ENCODE measurements at regions not wholly inside any gene's neighbourhood (a gene's known extent, or its start where the extent isn't known, plus 50 kb on each side); places are given as distances from the start of the nearest gene placed in this dataset.

DNA sequence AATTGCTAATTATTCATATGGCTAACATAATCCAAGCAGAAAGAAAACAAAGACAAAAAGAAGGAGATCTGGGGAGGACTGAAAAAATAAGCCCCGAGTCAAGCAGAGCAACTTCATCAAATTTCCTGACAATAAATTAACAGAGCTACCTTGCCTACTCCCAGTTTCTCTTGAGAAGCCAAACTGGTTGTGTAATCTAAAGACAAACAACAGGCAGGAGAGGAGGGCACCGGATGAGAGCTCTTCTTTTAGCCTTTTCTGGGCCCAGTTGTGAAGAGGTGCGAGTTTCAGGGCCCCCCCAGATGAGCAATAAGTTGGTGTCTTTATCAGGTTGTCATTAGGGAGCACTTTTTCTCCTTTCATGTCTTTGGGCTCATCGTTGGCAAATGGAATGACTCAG is 197.1 kb upstream of the PCSK2 start:
- H3K27me3 ChIP-seq (ENCODE audit: insufficient read depth, low read length) = no peaks in the 10 kb centered on the region
- H3K4me1 Mint-ChIP-seq (ENCODE audit: low read depth, unreplicated experiment) = peaks cover 19% of the 10 kb centered on the region
- H3K4me1 ChIP-seq (ENCODE audit: insufficient read depth, low read length) = peaks cover 8% of the 10 kb centered on the region
- DNase-seq (ENCODE audit: low read depth) (peak; percentile 11), FAIRE-seq (no peak)
- H4K20me1 ChIP-seq (ENCODE audit: insufficient read depth, low read length) = no peaks in the 10 kb centered on the region
- H3K9ac ChIP-seq (ENCODE audit: low read length) = no peak overlapping the region
- H3K27ac Mint-ChIP-seq (ENCODE audit: unreplicated experiment) = no peak overlapping the region
- no peak overlapping the region for H3K27ac ChIP-seq (ENCODE audit: low read depth, low read length)
- H3K4me3 ChIP-seq (ENCODE audit: insufficient read depth, low read depth, low read length) = no peak overlapping the region
- no peak overlapping the region for H3K4me2 ChIP-seq (ENCODE audit: low read length)
- no peak overlapping the region for H3K4me3 Mint-ChIP-seq (ENCODE audit: unreplicated experiment)
- no peaks in the 10 kb centered on the region for H3K27me3 Mint-ChIP-seq (ENCODE audit: low read depth, unreplicated experiment)
- peak overlapping the region; percentile 4 for H2AFZ ChIP-seq (ENCODE audit: low read depth, low read length)
- TF ChIP-seq, protein P1, sequence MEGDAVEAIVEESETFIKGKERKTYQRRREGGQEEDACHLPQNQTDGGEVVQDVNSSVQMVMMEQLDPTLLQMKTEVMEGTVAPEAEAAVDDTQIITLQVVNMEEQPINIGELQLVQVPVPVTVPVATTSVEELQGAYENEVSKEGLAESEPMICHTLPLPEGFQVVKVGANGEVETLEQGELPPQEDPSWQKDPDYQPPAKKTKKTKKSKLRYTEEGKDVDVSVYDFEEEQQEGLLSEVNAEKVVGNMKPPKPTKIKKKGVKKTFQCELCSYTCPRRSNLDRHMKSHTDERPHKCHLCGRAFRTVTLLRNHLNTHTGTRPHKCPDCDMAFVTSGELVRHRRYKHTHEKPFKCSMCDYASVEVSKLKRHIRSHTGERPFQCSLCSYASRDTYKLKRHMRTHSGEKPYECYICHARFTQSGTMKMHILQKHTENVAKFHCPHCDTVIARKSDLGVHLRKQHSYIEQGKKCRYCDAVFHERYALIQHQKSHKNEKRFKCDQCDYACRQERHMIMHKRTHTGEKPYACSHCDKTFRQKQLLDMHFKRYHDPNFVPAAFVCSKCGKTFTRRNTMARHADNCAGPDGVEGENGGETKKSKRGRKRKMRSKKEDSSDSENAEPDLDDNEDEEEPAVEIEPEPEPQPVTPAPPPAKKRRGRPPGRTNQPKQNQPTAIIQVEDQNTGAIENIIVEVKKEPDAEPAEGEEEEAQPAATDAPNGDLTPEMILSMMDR (IDR thresholded peaks at IDR 0.05; ENCODE audit: insufficient read depth, low read depth, low read length) = no peak
- TF ChIP-seq EZH2 (IDR thresholded peaks at IDR 0.05; ENCODE audit: insufficient read depth, low read length) = no peak
- no peaks in the 10 kb centered on the region for H3K79me2 ChIP-seq (ENCODE audit: insufficient read depth, low read length)
- no peaks in the 10 kb centered on the region for H3K36me3 ChIP-seq (ENCODE audit: insufficient read depth, low read length)
- H3K9me3 ChIP-seq (ENCODE audit: insufficient read depth, low read depth, low read length) = no peaks in the 10 kb centered on the region
- H3K36me3 Mint-ChIP-seq (ENCODE audit: low read depth, unreplicated experiment) = no peaks in the 10 kb centered on the region
- H3K9me3 Mint-ChIP-seq (ENCODE audit: unreplicated experiment) = peaks cover 6% of the 10 kb centered on the region

DNA sequence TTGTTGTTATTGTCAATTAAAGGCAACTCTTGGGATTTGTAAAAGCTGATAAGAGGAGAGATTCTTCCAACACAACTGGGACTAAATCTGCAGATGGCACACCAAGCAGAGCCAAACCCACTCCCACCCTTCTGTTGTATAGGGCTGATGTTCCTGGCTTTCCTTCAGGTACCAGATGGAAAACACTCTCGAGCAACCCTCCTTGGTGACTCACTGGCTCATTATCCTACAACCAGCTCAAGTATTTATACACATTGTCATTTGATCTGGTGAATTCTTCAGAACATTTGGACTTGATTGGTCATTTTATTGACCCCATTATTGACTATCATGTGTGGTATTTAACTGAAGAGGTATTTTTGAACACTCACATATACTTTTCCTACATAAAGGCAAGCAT is 190.3 kb upstream of the PCSK2 start:
- Histone ChIP-seq H2AFZ (ENCODE audit: low read depth, low read length) (no peak overlapping the region), H3K4me1 (ENCODE audit: insufficient read depth, low read length) (no peaks in the 10 kb centered on the region), H3K4me2 (ENCODE audit: low read length) (no peak overlapping the region), H3K9ac (ENCODE audit: low read length) (no peak overlapping the region), H3K79me2 (ENCODE audit: insufficient read depth, low read length) (no peaks in the 10 kb centered on the region), H3K27me3 (ENCODE audit: insufficient read depth, low read length) (no peaks in the 10 kb centered on the region), H3K27ac (ENCODE audit: low read depth, low read length) (no peak overlapping the region), H3K9me3 (ENCODE audit: insufficient read depth, low read depth, low read length) (no peaks in the 10 kb centered on the region), H3K4me3 (ENCODE audit: insufficient read depth, low read depth, low read length) (no peak overlapping the region), H3K36me3 (ENCODE audit: insufficient read depth, low read length) (no peaks in the 10 kb centered on the region), H4K20me1 (ENCODE audit: insufficient read depth, low read length) (no peaks in the 10 kb centered on the region)
- FAIRE-seq (no peak), DNase-seq (ENCODE audit: low read depth) (peak; percentile 38)
- H3K27me3 Mint-ChIP-seq (ENCODE audit: low read depth, unreplicated experiment) = peaks cover 5% of the 10 kb centered on the region
- peaks cover 2% of the 10 kb centered on the region for H3K9me3 Mint-ChIP-seq (ENCODE audit: unreplicated experiment)
- no peak for TF ChIP-seq EZH2 (IDR thresholded peaks at IDR 0.05; ENCODE audit: insufficient read depth, low read length)
- TF ChIP-seq, protein P1 (IDR thresholded peaks at IDR 0.05; ENCODE audit: insufficient read depth, low read depth, low read length) = no peak
- peaks cover 2% of the 10 kb centered on the region for H3K4me1 Mint-ChIP-seq (ENCODE audit: low read depth, unreplicated experiment)
- no peaks in the 10 kb centered on the region for H3K36me3 Mint-ChIP-seq (ENCODE audit: low read depth, unreplicated experiment)
- no peak overlapping the region for H3K4me3 Mint-ChIP-seq (ENCODE audit: unreplicated experiment)
- no peak overlapping the region for H3K27ac Mint-ChIP-seq (ENCODE audit: unreplicated experiment)

DNA sequence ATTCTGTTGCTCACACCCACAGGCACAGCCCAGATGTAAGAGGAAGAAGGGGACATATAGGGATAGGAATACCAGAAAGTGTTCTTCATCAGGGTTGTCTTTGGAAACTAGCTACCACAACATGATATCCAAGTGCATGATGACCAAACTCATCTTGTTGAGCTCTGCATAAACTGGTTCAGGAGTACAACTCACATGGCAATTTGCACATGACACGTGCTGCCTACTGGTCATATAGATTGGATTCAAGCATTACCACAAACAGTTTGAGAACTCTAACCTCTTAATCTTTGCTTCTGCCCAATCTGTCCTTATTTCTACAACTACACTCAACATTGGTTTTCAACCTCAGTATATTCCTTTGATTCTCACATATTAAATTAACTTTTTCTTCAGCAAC is 184.7 kb upstream of the PCSK2 start:
- H3K9ac ChIP-seq (ENCODE audit: low read length) = no peak overlapping the region
- DNase-seq (ENCODE audit: low read depth) = no peak
- no peaks in the 10 kb centered on the region for H3K79me2 ChIP-seq (ENCODE audit: insufficient read depth, low read length)
- Mint-ChIP-seq H3K4me3 (ENCODE audit: unreplicated experiment) (no peak overlapping the region), H3K36me3 (ENCODE audit: low read depth, unreplicated experiment) (no peaks in the 10 kb centered on the region), H3K9me3 (ENCODE audit: unreplicated experiment) (peaks cover 2% of the 10 kb centered on the region), H3K27ac (ENCODE audit: unreplicated experiment) (no peak overlapping the region), H3K4me1 (ENCODE audit: low read depth, unreplicated experiment) (no peaks in the 10 kb centered on the region), H3K27me3 (ENCODE audit: low read depth, unreplicated experiment) (peaks cover 11% of the 10 kb centered on the region)
- H3K4me2 ChIP-seq (ENCODE audit: low read length) = no peak overlapping the region
- no peak overlapping the region for H3K4me3 ChIP-seq (ENCODE audit: insufficient read depth, low read depth, low read length)
- no peak overlapping the region for H2AFZ ChIP-seq (ENCODE audit: low read depth, low read length)
- no peak for TF ChIP-seq EZH2 (IDR thresholded peaks at IDR 0.05; ENCODE audit: insufficient read depth, low read length)
- TF ChIP-seq, protein P1 (IDR thresholded peaks at IDR 0.05; ENCODE audit: insufficient read depth, low read depth, low read length) = no peak
- H3K4me1 ChIP-seq (ENCODE audit: insufficient read depth, low read length) = no peaks in the 10 kb centered on the region
- FAIRE-seq = no peak
- no peaks in the 10 kb centered on the region for H3K9me3 ChIP-seq (ENCODE audit: insufficient read depth, low read depth, low read length)
- no peaks in the 10 kb centered on the region for H3K27me3 ChIP-seq (ENCODE audit: insufficient read depth, low read length)
- H3K36me3 ChIP-seq (ENCODE audit: insufficient read depth, low read length) = no peaks in the 10 kb centered on the region
- no peak overlapping the region for H3K27ac ChIP-seq (ENCODE audit: low read depth, low read length)
- no peaks in the 10 kb centered on the region for H4K20me1 ChIP-seq (ENCODE audit: insufficient read depth, low read length)
